Midbrain (tissue), 1 donor: ENCODE measurements at regions not wholly inside any gene's neighbourhood (a gene's known extent, or its start where the extent isn't known, plus 50 kb on each side); places are given as distances from the start of the nearest gene placed in this dataset.
"Not testable (repeated sequence)": the region's sequence is repeated elsewhere in the genome, so short reads cannot be mapped to it uniquely, and the experiment has no call there.

Source experiments
- DNase-seq: peaks from one replicate; lab custom pipeline; 2025; lab: John Stamatoyannopoulos, UW

- DNase-seq = not testable (repeated sequence)
These were observed 174.4 kb downstream of the TRIM43 start for GRCh38 chr2:95765925-95766910.

DNA sequence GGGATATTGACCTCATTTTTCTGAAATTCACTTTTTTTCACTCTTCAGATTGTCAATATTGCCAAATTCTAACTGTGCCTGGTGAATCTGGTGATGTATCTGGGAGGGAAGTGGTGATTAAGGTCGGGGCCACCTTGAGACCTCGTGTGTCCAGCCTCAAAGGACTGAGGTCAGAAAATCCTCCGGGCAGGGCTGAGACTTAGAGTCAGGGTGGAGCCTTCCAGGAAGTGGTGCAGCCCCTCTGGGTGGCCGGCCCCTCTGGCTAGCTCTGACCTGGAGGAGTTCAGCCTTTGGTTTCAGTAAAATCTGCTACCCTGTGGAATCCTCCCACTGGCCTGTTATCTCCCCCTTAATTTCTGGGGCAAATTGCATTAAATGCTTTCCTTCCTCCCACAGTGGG lies 175.7 kb downstream of the TRIM43 start:
- not testable (repeated sequence) for DNase-seq

DNA sequence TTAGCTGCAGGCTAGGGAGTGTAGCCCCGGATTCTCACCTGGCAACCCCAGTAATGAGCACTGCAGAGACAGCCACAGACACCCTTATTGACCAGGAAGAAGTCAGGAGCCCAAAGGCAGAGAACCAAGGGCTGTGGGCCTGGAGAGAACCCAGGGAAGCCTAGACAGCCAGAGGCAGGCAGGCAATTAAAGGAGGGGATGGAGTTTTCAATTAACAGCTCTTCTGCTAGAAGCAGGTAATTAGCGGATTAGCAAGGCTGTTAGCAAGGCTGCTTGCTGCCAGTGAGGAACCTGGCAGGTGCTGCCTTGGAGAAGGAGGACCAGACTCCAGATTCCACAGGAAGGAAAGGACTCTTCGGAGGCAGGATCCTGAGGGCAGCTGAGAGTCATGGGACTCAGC lies 176.1 kb downstream of the TRIM43 start:
- DNase-seq = not testable (repeated sequence)

DNA sequence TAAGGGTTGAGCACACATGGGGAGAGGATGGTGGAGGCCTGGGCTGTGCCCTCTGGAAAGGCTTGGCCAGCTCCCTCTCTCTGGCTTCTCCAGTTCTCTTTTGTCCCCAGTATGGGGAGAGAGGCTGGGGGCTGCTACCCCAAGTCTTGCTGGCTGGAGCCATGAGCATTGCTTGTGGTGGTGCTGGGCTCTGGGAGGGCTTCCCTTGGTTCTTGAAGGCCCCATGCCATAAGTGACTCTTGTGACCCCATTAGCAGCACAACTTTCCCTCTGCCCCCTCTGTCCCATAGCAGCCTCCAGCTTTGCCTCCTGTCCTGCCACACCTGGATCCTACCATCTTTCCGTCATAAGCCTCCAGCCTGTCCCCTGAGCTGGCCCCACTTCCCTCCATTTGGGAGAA lies 177.5 kb downstream of the TRIM43 start:
- not testable (repeated sequence) for DNase-seq

DNA sequence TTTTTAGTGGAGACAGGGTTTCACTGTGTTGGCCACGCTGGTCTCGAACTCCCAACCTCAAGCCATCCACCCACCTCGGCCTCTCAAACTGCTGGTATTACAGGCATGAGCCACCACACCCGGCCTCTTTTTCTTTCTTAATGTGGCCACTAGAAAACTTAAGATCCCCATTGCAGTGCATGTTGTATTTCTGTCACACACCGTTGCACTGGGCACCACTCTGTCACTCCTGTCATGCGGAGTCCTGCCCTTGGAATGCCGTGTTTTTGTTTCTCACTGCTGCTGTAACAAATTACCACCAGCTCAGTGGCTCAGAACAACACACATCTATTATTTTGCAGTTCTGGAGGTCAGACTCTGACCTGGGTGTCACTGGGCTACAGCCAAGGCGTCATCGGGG lies 178.9 kb downstream of the TRIM43 start:
- DNase-seq = not testable (repeated sequence)

- peak; percentile 1 for DNase-seq
These were observed 182.8 kb downstream of the TRIM43 start for GRCh38 chr2:95774322-95775192.

DNA sequence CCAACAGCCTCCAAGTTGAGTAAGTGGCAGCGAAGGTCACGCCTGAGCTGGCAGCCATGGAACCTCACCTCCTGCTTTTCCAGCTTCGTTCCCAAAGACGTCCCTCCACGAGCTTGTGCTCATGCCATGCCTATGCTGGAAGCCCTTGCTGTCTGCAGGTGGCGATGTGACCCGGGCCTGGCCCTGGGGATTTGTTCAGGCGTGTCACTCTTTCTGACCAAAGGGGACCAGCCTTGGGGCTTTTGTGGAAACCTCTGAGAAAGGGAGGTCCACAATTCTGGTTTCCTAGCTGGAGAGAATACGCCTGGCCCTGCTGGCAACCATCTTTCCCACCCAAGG lies 183.4 kb downstream of the TRIM43 start:
- DNase-seq = not testable (repeated sequence)
